Ecto neural progenitor cell (in vitro differentiated cells): ENCODE measurements at regions not wholly inside any gene's neighbourhood (a gene's known extent, or its start where the extent isn't known, plus 50 kb on each side); places are given as distances from the start of the nearest gene placed in this dataset.
"Not testable (repeated sequence)": the region's sequence is repeated elsewhere in the genome, so short reads cannot be mapped to it uniquely, and the experiment has no call there.

Experiments
- DNase-seq: peaks from one replicate; pipeline ENCODE4 v3.0.0-alpha.2; 2018; ENCODE audit warnings: low spot score

DNA sequence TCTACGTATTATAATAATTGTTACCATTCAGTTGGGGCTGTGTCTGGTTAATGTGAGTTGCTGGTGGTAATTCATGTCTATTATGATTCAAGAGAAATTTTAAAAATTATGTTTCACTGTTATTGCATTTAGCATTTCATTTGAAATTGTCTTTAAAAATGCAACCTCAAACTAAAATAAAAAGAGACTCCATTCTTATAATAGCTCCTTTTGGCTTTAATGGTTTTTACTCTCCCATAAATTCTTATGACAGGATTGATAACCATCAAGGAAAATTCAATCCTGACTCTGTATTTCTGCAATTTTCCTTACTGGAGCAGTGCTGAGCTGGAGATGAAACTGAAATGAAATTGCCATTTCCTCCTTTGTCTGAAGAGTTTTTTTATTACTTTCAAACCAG, 262.7 kb downstream of the REEP3 start:
- no peak for DNase-seq

DNA sequence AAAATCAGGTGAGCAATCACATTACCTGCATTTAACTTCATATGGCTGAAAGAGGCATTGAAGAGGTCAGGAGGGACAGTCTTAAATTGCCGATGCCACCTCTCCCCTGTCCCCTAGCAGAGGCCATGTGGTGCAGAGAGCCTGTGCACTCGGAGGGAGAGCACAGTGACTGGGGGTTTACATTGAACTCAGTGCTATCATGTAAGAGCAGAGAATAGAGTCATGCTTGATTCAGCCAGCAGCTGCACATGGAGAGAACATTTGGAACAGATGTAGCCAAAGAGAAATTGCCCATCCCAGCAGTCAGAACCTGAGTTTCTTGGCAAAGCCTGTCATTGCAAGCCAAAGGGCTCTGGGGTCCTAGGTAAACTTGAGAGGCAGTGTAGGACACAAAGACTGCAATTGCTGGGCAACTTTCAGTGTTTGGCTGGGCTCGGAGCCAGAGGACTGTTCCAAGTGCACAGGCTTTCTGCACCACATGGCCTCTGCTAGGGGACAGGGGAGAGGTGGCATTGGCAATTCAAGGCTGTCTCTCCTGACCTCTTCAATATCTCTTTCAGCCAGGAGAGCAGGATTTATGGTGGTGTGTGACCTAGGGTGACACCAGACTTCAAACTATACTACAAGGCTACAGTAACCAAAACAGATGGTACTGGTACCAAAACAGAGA, 267.1 kb downstream of the REEP3 start:
- no peak for DNase-seq

DNA sequence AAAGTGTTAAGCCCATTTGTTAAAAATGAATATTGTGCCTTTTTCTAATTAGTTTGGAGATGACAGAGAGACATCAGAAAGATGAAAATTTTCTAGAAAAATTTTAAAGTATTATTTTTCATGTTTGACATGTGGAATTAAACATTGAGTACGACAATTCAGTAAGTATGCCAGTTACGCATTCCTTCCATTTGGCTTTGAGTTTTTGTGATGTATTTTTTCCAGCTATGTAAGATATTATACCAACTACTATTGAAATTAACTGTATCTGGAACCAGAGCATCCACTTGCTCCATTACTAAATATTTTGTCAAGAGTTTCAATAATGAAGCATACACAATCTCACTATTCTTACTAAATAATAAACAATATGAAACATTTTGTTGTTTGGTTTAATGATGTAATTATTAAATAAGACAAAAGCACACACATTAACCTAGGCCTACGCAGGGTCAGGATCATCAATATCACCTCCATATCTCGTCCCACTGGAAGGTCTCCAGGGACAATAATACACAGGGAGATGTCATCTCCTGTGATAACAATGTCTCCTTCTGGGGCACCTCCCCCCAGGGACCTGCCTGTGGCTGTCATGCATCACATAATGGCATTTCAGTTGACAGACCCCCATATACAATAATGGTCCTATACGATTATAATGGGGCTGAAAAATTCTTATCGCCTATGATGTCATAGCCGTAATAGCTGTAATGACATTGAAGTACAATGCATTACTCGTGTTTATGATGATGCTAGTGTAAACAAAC, 274.1 kb downstream of the REEP3 start:
- DNase-seq: no peak

DNA sequence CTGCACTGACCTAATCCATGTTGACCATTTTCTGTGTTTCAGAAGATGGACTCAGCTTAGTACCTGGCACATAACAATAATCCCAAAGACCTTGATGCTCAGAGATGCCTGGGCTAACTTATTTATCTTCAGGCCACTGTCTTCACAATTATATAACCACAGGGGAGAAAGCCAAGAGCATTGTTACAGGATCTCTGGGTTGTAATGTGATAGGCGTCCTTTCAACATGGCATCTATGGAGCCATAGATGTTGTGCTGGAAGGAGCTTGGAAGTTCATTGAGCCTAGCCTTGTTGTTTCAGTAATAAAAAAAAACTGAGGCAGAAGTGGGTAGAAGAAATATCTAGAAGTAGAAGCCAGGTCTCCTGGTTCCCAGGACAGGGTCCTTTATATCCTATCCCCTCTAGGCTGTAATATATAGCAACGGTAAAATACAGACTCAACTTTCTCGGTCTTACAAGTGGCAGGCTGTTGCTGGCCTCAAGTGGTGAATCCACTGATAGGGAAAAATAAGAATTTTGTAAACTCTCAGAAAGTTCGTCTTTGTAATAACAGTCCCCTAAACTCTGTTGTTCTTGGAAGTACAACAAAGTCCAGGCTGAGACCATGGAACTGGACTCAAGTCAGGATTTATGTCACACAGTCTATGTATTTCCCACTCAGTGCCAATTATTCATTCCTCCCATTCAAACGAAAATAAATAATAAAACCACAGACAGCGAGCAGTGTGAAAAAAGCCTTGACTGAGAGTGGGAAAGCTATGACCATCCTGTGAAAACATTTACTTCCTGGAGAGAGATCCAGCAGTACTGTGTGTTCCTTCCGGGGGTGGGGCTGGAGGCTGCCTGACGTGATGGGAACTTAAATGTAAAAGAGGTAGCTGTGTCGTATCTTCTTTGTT, 277.6 kb downstream of the REEP3 start:
- DNase-seq: no peak

DNA sequence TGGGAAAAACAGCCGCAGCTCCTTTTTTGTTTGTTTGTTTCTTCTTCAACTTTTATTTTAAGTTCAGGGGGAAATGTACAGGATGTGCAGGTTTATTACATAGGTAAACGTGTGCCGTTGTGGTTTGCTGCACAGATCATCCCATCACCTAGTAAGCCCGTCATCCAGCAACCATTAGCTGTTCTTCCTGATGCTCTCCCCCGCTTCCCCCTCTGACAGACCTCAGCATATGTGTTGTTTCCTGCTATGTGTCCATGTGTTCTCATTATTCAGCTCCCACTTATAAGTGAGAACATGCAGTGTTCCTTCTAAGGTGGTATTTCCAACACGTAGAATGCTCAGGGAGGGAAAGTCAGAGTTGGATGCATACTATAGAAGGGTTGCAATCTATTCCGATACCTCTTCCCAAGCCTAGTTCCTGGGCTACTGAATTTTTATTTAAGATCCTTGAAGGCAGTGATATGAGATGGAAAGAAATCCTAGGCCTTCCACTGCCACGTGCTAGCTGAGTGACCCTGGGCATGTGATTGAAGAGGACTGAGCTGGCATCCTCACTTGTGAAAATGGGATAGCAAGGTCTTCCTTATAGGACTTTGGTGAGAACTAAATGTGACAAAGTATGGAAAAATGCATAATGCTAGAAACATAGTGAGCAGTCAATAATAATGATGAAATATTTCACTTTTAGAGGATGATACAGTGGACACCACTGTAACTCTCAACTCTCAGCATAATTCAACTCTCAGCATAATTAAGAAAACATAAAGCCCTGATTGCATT, 278.5 kb downstream of the REEP3 start:
- DNase-seq: no peak

DNA sequence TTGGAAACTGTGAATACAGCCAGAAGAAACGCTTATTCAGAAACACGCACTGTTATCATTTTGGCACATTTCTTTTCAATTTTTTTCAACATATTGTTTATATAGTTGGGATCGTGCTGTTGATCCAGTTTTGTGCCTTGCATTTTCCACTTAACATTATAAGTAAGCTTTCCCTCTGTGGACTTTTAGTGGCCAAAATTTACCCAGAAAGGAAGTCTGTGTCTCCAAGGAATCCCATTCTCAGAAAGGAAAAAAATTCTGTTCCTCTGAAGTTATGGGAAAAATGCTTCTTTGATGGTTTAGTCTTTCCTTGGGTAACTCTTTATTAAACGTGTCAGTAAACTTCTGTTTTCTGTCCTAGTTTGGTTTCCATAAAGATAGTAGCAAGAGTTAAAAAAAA, 280.0 kb downstream of the REEP3 start:
- no peak for DNase-seq

DNA sequence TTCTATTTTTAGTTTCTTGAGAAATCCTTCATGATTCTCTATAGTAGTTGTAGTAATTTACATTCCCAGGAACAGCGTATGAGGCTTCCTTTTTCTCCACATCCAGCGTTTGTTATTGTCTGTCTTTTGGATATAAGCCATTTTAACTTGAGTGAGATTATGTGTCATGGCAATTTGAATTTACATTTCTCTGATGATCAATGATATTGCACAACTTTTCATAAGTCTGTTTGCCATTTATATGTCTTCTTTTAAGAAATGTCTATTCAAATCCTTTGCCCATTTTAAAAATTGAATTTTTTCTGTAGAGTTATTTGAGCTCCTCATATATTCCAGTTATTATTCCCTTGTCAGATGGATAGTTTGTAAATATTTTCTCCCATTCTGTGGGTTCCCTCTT, 285.1 kb downstream of the REEP3 start:
- DNase-seq: no peak

DNA sequence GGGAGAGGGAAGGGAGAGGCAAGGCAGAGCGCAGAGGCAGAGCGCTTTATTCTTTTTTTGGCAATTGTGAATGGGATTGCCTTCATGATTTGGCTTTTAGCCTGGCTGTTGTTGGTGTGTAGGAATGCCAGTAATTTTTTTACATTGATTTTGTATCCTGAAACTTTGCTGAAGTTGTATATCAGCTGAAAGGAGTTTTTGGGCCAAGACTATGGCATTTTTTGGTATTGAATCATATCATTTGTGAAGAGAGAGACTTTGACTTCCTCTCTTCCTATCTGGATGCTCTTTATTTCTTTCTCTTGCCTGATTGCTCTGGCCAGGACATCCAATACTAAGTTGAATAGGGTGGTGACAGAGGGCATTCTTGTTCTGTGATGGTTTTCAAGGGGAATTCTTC, 291.3 kb downstream of the REEP3 start:
- DNase-seq: no peak

DNA sequence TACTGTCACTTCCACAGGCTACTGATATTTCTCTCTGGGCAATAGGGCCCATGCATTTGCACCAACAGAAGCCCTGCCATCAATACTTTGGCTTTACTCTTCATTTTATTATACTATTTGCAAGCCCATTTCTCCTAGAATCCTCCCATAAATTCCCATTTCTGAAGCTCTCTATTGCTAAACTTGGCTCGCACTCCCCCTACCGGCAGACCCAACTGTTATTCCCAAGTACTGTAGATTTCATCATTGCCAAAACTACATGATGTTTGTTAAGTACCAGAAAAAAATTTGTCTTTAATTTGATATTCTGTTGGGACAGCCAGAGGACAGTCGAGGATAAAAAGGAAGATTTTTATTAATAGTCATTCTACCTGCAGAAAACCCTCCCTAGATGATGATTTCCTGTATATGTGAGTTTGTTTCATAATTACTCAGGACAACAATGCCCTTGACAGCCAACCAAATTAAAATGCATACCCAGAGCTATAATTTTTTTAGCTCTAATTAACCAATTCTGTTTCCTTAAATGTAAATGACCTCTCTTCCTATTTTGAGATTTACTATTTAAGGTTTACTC, 298.6 kb downstream of the REEP3 start:
- DNase-seq: peak; percentile 55

DNA sequence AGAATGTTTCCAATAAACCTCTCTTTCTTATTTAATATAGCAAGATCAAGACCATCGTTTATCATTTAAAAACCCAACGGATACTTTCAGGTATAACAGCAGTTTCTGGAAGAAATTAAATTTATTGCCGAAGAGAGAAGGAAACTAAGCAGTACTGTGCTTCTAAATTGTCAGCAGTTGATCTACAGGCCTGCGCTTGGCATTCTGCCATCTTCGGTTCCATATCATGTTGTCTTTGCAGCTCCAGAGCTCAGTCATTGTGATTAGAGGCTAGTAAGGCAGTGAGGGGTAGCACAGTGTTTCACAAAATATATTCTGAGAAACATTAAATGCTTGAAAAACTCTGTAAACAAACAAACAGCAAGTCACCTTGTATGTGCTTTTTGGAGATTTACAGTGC, 301.3 kb downstream of the REEP3 start:
- no peak for DNase-seq

DNA sequence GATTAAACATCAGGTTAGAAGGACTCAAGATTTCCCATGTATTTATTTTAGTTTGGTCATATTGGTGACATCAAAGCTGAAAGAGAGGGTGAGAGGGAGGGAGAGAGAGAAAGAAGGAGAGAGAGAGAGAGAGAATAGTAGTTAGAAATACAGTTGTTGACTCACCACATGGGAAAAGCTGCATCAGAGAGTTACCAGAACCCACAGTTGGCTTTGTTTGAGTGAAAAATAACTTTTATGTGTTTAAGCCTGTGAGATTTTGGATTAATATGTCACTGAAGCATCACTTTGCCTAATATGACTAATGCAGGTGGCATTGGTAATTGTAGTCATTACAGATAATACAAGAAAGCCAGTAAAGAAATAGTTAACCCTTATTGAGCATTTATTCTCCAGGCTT, 303.9 kb downstream of the REEP3 start:
- no peak for DNase-seq

DNA sequence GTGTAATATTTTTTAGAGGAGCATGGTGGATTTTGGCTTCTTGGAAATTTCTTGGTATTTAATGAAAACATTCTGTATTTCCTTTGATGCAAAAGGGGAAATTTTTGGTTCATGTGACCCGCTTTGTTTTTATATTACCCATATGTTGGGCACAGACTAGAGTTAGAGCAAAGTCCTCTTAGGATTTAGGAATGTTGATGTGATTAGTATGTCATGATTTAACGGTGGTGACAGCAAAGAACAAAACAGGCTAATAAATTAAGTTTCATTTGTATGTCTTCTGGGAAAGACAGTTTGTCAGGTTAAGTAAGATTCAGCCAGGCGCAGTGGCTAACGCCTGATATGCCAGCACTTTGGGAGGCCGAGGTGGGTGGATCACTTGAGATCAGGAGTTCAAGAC, 304.6 kb downstream of the REEP3 start:
- DNase-seq: no peak

DNA sequence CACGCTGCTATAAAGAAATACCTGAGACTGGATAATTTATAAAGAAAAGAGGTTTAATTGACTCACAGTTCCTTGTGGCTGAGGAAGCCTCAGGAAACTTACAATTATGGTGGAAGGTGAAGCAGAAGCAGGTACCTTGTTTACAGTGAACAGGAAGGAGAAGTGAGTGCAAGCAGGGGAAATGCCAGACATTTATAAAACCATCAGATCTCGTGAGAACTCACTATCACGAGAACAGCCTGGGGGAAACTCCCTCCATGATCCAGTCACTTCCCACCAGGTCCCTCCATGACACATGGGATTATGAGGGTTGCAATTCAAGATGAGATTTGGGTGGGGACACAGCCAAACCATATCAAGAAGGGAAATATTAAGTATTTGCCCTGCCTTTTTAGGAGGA, 305.8 kb downstream of the REEP3 start:
- DNase-seq: not testable (repeated sequence)

DNA sequence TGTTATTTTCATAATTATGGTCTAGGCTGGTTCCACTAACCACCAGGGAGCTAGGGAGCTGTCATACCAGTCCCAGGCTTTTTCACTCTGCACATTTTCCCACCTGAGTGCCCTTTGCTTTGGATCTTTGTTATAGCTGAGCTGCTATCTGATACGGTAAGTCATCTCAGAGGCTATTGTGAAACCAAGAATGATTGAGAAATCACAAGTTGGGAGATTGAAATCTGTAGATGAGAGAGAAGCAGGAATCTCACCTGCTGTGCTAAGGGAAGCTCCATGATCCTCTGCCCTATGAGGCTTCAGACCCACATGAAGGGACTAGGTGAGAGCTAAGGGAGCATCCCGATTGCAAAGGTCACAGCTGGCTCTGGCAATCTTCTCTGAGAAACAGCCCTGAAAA, 307.8 kb downstream of the REEP3 start:
- DNase-seq: no peak

DNA sequence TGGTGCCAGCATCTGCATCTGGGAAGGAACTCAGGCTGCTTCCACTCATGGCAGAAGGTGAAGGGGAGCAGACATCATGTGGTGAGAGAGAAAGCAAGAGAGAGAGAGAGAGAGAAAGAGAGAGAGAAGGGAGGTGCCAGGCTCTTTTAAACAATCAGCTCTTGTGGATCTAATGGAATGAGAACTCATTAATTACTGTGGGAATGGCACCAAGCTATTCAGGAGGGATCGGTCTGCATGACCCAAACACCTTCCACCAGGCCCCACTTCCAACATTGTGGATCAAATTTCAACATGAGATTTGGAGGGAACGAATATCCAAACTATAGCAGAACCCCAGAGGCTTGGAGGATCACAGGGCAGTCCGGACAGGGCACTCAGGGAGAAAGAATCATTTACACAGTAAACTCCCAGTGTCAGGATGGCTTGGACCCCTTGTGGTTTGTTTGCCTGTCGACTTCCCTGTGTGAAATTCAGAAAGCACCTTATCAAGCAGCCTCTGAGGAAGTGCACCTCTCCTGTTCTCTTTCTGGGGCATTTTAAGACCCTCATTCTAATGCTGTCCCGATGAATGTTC, 308.5 kb downstream of the REEP3 start:
- DNase-seq: no peak

DNA sequence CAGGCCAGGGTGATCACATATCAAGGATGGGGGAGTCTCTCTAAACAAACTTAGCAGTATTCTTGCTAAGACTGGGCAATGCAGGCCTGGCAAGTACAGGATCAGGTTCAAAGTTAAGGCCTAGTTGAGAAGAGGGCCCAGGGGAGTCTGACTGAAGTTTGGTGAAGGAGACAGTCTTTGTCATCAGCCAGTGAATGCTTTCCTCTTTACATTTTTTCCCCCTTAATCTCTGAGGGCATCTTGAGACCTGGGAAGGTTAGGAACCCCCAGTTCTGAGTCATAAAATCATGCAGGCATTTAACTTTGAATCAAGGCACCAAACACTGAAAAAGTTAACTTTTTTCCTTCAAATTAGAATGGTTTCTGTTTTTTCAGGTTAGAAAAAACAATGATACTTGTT, 311.5 kb downstream of the REEP3 start:
- DNase-seq: no peak

DNA sequence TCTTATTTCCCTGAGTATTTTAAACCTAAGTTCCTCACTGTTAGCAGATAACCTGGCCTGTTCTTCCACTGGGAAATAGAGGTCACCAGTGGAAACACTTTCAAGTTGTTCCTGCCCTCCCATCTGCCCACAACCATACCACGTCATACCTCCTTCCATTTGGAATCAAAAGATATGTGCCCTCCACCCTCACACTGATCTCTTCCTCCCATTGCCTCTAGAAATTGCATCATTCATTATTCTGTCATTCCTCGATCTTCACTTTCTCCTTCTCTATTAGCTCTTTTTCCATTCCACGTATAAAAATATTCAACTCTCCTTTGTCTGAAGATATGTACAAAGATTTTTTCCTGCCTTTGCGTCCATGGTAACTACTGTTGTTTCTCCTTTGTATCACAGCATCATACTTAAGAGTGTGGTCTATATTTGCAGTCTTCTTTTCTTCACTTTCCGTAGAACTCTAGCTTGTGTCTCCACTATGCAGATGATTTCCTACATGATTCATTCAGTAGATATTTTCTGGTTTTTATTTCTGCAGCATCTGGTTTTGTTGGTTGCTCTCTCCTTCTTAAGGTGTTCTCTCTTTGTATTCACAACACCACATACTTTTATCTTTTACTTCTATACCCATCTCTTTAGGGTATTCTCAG, 312.3 kb downstream of the REEP3 start:
- DNase-seq: no peak

DNA sequence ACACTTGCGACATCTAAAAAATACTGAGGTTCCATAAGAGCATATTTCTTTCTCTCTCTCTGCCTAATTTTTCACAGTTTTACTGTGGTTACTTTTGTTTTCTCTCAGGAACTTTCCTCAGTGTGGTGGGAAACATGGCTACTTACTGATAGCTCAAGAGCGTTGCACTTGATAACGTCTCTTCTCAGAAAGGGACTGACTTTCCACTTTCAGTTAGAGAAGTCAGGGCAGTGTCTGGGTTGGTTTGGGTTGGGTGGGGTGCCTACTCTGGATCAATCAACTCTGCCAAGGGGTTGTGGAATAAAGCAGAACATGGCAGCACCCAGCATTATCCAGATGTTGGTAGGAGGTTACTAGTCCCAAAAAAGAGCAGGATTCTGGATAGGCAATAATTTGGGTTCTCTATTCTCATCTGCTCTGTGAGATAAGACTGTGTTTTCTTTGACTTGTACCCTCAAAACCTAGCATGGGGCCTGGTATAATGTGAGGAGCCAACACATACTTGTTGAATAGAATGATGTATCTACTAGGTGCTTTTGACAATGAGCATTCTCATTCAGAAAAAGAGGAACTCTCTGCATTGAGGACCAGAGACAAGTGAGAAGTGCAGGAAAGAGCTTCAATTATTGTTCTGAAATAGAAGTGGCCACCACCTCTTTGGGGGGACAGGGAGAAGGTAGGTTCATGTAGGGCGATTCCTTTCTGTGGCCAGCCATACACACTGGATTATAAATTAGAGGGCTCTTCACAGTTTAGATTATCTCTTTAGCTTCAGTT, 315.7 kb downstream of the REEP3 start:
- DNase-seq: no peak

DNA sequence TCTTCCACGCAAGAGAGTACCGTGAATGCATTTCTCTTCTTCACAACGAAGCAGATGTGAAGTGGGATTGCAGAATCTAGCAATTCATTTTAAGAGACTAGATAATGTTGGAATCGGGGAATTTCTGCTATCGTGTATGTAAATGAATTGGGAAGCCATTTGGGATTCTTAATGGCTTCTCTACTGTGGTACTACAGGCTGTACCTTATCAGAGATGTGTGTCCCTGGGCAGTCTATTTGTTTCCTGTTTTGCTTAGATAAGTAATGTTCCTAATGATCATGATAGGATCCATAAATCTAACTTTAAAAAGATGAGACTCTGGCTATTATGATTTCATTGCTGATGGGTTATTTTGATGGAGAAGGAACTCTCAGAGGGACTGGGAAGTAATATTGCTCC, 320.6 kb downstream of the REEP3 start:
- DNase-seq: no peak

DNA sequence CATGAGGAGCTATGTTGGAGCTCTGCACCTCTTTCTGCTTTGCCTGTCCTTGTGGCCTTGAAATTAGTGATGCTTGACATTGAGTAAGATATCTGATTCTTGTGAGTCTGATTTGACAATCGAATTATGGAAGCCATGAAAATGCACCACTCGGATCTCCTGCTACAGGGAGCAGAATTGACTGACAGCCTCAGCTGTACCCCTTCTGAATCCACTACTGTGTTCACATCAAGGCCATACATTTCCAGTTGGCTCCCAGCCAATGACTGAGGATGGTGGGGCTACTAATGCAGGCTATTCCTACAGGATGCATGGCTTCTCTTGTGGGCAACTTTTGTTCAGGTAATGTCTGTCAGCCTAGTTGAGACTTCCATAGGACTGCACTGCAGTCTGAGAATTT, 321.9 kb downstream of the REEP3 start:
- DNase-seq: no peak
